WTC11 (cell line): ENCODE measurements at regions not wholly inside any gene's neighbourhood (a gene's known extent, or its start where the extent isn't known, plus 50 kb on each side); places are given as distances from the start of the nearest gene placed in this dataset.

ENCODE experiments used
- ZNF423 ChIP-seq: fragments of 250-450 bp; sonication (Bioruptor Pico); IDR thresholded peaks from 2 replicates; pipeline ENCODE4 v2.1.2; 2022; ENCODE audit warnings: mild to moderate bottlenecking, moderate library complexity
- TF ChIP-seq, protein P1 (sequence below): fragments of 200-600 bp; IDR thresholded peaks from 2 replicates; pipeline ENCODE4 v1.8.0; 2022; ENCODE audit warnings: antibody characterized with exemption

DNA sequence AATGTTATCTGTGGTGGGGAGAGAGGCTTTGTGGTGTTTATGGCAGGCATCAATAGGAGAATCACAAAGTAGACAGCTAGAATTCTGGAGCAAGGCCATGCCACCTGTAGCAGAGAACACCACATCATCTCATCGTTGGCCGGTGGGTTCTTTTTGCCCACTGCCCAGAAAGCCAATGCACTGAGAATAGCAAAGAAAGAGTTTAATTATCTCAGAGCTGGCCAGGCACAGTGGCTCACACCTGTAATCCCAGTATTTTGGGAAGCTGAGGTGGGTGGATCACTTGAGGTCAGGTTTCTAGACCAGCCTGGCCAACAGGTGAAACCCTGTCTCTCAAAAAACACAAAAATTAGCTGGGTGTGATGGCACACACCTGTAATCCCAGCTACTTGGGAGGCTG lies 99.2 kb upstream of the COG2 start:
- TF ChIP-seq, protein P1, sequence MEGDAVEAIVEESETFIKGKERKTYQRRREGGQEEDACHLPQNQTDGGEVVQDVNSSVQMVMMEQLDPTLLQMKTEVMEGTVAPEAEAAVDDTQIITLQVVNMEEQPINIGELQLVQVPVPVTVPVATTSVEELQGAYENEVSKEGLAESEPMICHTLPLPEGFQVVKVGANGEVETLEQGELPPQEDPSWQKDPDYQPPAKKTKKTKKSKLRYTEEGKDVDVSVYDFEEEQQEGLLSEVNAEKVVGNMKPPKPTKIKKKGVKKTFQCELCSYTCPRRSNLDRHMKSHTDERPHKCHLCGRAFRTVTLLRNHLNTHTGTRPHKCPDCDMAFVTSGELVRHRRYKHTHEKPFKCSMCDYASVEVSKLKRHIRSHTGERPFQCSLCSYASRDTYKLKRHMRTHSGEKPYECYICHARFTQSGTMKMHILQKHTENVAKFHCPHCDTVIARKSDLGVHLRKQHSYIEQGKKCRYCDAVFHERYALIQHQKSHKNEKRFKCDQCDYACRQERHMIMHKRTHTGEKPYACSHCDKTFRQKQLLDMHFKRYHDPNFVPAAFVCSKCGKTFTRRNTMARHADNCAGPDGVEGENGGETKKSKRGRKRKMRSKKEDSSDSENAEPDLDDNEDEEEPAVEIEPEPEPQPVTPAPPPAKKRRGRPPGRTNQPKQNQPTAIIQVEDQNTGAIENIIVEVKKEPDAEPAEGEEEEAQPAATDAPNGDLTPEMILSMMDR: no peak
- TF ChIP-seq ZNF423 (CRISPR knock-in tag): no peak
